ENCODE measurements at regions not wholly inside any gene's neighbourhood (a gene's known extent, or its start where the extent isn't known, plus 50 kb on each side); places are given as distances from the start of the nearest gene placed in this dataset.
A peak's percentile ranks its signal among the peaks of the same experiment; 100 is the strongest.

GRCh38 chr15:72991026-72991425 lies 61.2 kb upstream of the NEO1 start:
- Histone ChIP-seq H3K9me3 (no peaks in the 10 kb centered on the region), H3K4me1 (peaks cover 5 to 37% (median 19%) of the 10 kb centered on the region in 4 donors), H3K27ac (no peak overlapping the region), H3K4me3 (no peak overlapping the region), H3K36me3 (no peaks in the 10 kb centered on the region), H3K27me3 (no peaks in the 10 kb centered on the region)
- 85 to 93% methylated on average over 3 of the region's 3 CpGs for WGBS, 2 donors (ENCODE audit: low coverage in 1 of 2)
- intact Hi-C loops (cut with DNase I; ENCODE audit: low total_unique reads): no loop called here
- no peak for TF ChIP-seq POLR2AphosphoS5 (IDR thresholded peaks at IDR 0.05)
- TF ChIP-seq CTCF (IDR thresholded peaks at IDR 0.05): no peak
- TF ChIP-seq POLR2A (IDR thresholded peaks at IDR 0.05): no peak
- no peak for TF ChIP-seq EP300 (IDR thresholded peaks at IDR 0.05; ENCODE audit: low read depth)
- in situ Hi-C loops (cut with MboI; ENCODE audit: low pct_ligation_motif_present in 1 of 4, low pct_unique_long_range_greater_than_20kb in 1 of 4, low sequenced_read_pairs in 3 of 4): no loop called here
- DNase-seq: no peak

DNA sequence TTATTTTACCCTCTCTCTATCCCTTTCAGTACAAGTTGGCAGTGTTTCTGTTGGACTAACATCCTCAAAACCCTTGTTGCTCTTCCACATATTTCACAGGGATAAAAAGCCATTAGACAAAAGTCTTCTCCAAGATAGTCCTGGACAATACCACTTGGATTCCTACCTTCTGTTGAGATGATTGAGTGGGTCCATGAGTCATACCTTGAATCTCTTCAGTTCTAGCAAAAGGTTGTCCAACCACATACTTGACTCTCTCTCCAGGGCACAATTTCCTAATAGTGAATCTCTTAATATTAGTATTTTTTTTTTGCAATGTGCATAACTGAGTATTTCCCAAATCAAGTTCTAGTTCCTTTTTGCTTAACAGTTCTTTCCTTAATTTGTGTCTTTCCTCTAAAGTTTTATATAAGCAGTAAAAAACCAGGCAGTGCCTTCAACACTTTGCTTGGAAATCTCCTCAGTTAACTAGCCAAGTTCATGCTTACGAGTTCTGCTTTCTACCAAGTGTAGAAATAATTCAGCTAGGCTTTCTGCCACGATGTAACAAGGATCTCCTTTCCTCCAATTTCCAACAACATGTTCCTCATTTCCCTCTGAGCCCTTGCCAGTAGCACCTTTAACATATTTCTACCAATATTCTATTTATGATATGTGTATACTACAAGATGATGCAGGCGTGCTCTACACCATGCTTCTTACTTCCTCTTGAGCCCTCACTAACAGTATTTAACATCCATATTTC lies 68.3 kb upstream of the NEO1 start:
- in situ Hi-C loops (cut with MboI; ENCODE audit: low pct_ligation_motif_present in 1 of 4, low pct_unique_long_range_greater_than_20kb in 1 of 4, low sequenced_read_pairs in 3 of 4) (no loop called here), intact Hi-C loops (cut with DNase I; ENCODE audit: low total_unique reads) (no loop called here)
- TF ChIP-seq POLR2A (IDR thresholded peaks at IDR 0.05) (no peak), EP300 (IDR thresholded peaks at IDR 0.05; ENCODE audit: low read depth) (no peak), POLR2AphosphoS5 (IDR thresholded peaks at IDR 0.05) (no peak), CTCF (IDR thresholded peaks at IDR 0.05) (no peak)
- H3K9me3 ChIP-seq: no peaks in the 10 kb centered on the region
- DNase-seq: no peak
- H3K36me3 ChIP-seq: no peaks in the 10 kb centered on the region
- WGBS, 2 donors (ENCODE audit: low coverage in 1 of 2): 64 to 66% methylated on average over 3 of the region's 3 CpGs
- no peak overlapping the region for H3K4me3 ChIP-seq
- H3K4me1 ChIP-seq: no peaks in the 10 kb centered on the region
- peak overlapping the region in 1 of 4 donors; percentile 28 for H3K27ac ChIP-seq
- H3K27me3 ChIP-seq: no peaks in the 10 kb centered on the region

GRCh38 chr15:72982714-72983113 lies 69.5 kb upstream of the NEO1 start:
- in situ Hi-C loops (cut with MboI; ENCODE audit: low pct_ligation_motif_present in 1 of 4, low pct_unique_long_range_greater_than_20kb in 1 of 4, low sequenced_read_pairs in 3 of 4): no loop called here
- H3K9me3 ChIP-seq: no peaks in the 10 kb centered on the region
- no peaks in the 10 kb centered on the region for H3K4me1 ChIP-seq
- no peak for DNase-seq
- peak overlapping the region in 2 of 4 donors; percentile 27 to 28 for H3K27ac ChIP-seq
- H3K36me3 ChIP-seq: no peaks in the 10 kb centered on the region
- WGBS, 2 donors (ENCODE audit: low coverage in 1 of 2): 58 to 61% methylated on average over 2 of the region's 2 CpGs
- H3K27me3 ChIP-seq: no peaks in the 10 kb centered on the region
- intact Hi-C loops (cut with DNase I; ENCODE audit: low total_unique reads): no loop called here
- no peak overlapping the region for H3K4me3 ChIP-seq
- no peak for TF ChIP-seq EP300 (IDR thresholded peaks at IDR 0.05; ENCODE audit: low read depth)
- TF ChIP-seq POLR2A (IDR thresholded peaks at IDR 0.05): no peak
- TF ChIP-seq CTCF (IDR thresholded peaks at IDR 0.05): no peak
- no peak for TF ChIP-seq POLR2AphosphoS5 (IDR thresholded peaks at IDR 0.05)

DNA sequence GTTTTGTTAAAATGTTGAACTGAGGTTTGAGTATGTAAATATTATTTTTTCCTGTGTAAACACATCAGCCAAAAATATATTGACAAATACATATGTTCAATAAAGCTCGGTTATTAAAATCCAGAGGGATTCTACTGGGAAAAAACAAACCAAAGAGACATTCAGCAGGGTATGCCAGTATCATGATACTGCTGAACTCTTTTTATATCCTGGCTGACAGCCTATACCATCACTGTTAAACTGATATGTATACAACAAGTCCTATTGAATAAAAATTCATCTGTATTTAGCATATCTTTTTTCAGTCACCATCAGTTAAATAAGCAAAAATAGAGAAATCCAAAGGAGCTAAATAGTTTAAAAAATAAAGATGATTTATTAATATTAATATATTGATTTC lies 71.6 kb upstream of the NEO1 start:
- WGBS, 2 donors (ENCODE audit: low coverage in 1 of 2): 38 to 39% methylated on average over 1 of the region's 1 CpG
- in situ Hi-C loops (cut with MboI; ENCODE audit: low pct_ligation_motif_present in 1 of 4, low pct_unique_long_range_greater_than_20kb in 1 of 4, low sequenced_read_pairs in 3 of 4): no loop called here
- no peaks in the 10 kb centered on the region for H3K36me3 ChIP-seq

GRCh38 chr15:72979791-72980190 lies 72.5 kb upstream of the NEO1 start:
- Histone ChIP-seq H3K4me1 (no peaks in the 10 kb centered on the region), H3K9me3 (no peaks in the 10 kb centered on the region), H3K27ac (no peak overlapping the region), H3K27me3 (no peaks in the 10 kb centered on the region), H3K4me3 (no peak overlapping the region), H3K36me3 (no peaks in the 10 kb centered on the region)
- in situ Hi-C loops (cut with MboI; ENCODE audit: low pct_ligation_motif_present in 1 of 4, low pct_unique_long_range_greater_than_20kb in 1 of 4, low sequenced_read_pairs in 3 of 4): no loop called here
- TF ChIP-seq EP300 (IDR thresholded peaks at IDR 0.05; ENCODE audit: low read depth) (no peak), POLR2A (IDR thresholded peaks at IDR 0.05) (no peak), CTCF (IDR thresholded peaks at IDR 0.05) (no peak), POLR2AphosphoS5 (IDR thresholded peaks at IDR 0.05) (no peak)
- DNase-seq: no peak
- intact Hi-C loops (cut with DNase I; ENCODE audit: low total_unique reads): no loop called here
- WGBS, 2 donors (ENCODE audit: low coverage in 1 of 2): 29 to 56% methylated on average over 3 to 5 of the region's 5 CpGs

More for the DNA sequence above, 71.6 kb upstream of the NEO1 start:
- TF ChIP-seq EP300 (IDR thresholded peaks at IDR 0.05; ENCODE audit: low read depth): no peak
- intact Hi-C loops (cut with DNase I; ENCODE audit: low total_unique reads): no loop called here
- Histone ChIP-seq H3K9me3 (no peaks in the 10 kb centered on the region), H3K27me3 (no peaks in the 10 kb centered on the region), H3K27ac (no peak overlapping the region), H3K4me1 (no peaks in the 10 kb centered on the region), H3K4me3 (no peak overlapping the region)
- DNase-seq: no peak
